BE2C (cell line): ENCODE measurements at regions not wholly inside any gene's neighbourhood (a gene's known extent, or its start where the extent isn't known, plus 50 kb on each side); places are given as distances from the start of the nearest gene placed in this dataset.

ENCODE experiments used
- DNase-seq: peaks from one replicate; pipeline ENCODE4 v3.0.0-alpha.2; 2020
- H3K27me3 ChIP-seq: fragments of 250-450 bp; sonication (Bioruptor Pico); 2 replicates; pipeline ENCODE4 v1.5.1; 2020; ENCODE audit warnings: mild to moderate bottlenecking
- H3K36me3 ChIP-seq: fragments of 250-450 bp; sonication (Bioruptor Pico); 2 replicates; pipeline ENCODE4 v1.5.1; 2020; ENCODE audit warnings: mild to moderate bottlenecking
- H3K4me1 ChIP-seq: fragments of 250-450 bp; sonication (Bioruptor Pico); 2 replicates; pipeline ENCODE4 v1.5.1; 2020
- H3K4me3 ChIP-seq: 2 replicates; pipeline ENCODE4 v1.5.1; 2011; ENCODE audit warnings: low read depth, low read length
- H3K9me3 ChIP-seq: fragments of 250-450 bp; sonication (Bioruptor Pico); 2 replicates; pipeline ENCODE4 v1.5.1; 2020
- TF ChIP-seq, protein P1 (sequence below): IDR thresholded peaks from 2 replicates; pipeline ENCODE4 v1.5.1; 2012; ENCODE audit warnings: mild to moderate bottlenecking, low read depth, low read length

DNA sequence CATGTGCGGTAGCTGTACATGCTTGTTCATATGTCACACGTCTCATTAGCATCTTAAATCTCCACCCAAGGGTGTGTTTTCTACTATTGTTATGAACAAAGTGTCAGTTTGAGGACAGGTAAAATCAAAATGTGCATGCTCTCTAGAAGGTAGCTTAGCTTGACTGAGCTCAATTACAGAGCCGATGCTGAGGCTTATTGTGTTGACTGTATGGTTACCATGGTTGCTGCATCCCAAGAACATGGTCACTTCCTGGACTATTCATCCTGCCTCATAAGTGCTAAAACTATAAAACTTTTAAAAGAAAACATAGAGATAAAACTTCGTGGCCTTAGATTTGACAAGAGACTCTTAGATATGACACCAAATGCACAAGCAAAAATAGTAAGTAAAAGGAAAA, 426.1 kb upstream of the CTNND2 start:
- TF ChIP-seq, protein P1, sequence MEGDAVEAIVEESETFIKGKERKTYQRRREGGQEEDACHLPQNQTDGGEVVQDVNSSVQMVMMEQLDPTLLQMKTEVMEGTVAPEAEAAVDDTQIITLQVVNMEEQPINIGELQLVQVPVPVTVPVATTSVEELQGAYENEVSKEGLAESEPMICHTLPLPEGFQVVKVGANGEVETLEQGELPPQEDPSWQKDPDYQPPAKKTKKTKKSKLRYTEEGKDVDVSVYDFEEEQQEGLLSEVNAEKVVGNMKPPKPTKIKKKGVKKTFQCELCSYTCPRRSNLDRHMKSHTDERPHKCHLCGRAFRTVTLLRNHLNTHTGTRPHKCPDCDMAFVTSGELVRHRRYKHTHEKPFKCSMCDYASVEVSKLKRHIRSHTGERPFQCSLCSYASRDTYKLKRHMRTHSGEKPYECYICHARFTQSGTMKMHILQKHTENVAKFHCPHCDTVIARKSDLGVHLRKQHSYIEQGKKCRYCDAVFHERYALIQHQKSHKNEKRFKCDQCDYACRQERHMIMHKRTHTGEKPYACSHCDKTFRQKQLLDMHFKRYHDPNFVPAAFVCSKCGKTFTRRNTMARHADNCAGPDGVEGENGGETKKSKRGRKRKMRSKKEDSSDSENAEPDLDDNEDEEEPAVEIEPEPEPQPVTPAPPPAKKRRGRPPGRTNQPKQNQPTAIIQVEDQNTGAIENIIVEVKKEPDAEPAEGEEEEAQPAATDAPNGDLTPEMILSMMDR = no peak
- Histone ChIP-seq H3K9me3 (no peaks in the 10 kb centered on the region), H3K4me3 (no peak overlapping the region), H3K4me1 (no peaks in the 10 kb centered on the region), H3K36me3 (no peaks in the 10 kb centered on the region), H3K27me3 (no peaks in the 10 kb centered on the region)
- no peak for DNase-seq

DNA sequence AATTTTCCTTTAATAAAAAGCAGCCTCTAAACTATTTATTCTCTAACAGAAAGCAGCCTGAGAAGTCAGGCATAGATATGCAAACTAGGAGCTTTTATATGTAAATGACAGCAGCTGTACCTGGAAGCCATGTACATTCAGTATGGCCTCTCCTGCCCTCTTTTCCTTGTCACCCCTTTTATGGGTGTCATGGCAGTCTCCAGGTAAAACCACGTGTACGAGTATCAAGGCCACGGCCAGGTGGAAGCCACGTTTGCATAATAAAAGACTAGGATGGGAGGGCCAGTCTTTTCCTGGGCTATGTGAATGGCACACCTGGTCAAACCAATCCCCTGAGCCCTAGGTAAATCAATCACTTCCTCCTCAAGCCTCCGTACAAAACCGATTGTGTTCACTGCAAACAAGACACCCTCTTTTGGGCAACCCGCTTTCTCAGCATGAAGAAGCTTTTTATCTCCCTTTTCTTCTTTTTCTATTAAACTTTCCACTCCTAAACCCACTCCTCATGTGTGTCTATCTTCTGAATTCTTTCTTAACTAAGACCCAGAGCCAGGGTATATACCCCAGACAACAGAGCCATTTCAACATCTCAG, 419.5 kb upstream of the CTNND2 start:
- TF ChIP-seq, protein P1 = no peak
- no peak for DNase-seq
- no peaks in the 10 kb centered on the region for H3K4me1 ChIP-seq
- H3K27me3 ChIP-seq = no peaks in the 10 kb centered on the region
- H3K9me3 ChIP-seq = no peaks in the 10 kb centered on the region
- no peak overlapping the region for H3K4me3 ChIP-seq
- no peaks in the 10 kb centered on the region for H3K36me3 ChIP-seq

DNA sequence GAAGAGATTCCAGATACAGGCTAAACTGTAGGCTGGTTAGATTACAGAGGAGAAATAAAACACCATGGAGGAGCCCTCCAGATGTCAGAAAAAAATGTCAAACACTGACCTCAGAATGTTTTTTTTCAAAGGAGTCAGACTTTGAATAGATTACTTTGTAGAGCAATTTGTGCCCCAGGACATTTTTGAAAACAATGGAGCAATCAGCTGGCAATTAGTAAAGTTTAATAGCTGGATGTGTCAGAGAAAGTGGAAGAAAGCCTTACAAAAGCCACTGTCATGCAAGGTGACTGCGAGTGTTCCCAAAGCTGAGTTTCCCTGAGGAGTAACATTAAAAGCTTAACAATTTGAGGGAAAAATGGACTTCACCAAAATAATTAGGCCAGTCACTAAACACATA, 417.8 kb upstream of the CTNND2 start:
- TF ChIP-seq, protein P1 = no peak
- no peaks in the 10 kb centered on the region for H3K4me1 ChIP-seq
- H3K36me3 ChIP-seq = no peaks in the 10 kb centered on the region
- no peaks in the 10 kb centered on the region for H3K9me3 ChIP-seq
- H3K4me3 ChIP-seq = no peak overlapping the region
- no peak for DNase-seq
- H3K27me3 ChIP-seq = no peaks in the 10 kb centered on the region

DNA sequence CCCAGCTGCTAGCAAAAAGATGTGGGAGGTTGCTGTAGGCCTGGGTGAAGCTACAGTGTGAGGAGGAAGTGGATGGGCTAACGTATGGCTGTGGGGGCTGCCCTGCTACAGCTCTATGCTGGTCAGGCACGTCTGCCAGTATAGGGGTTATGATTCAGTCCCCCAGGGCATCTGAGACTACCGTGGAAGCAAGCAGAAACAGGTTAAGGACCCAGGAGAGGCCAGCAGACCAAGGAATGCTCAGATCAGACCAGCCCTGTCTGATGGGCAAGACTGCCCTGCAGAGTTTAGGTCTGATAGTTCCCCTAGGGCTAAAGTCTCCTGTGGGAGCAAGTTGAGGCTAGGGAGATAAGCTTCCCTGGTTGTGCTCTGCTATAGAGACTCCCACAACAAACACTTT, 416.1 kb upstream of the CTNND2 start:
- Histone ChIP-seq H3K9me3 (no peaks in the 10 kb centered on the region), H3K4me3 (no peak overlapping the region), H3K27me3 (no peaks in the 10 kb centered on the region), H3K36me3 (no peaks in the 10 kb centered on the region), H3K4me1 (no peaks in the 10 kb centered on the region)
- TF ChIP-seq, protein P1 = no peak
- no peak for DNase-seq

DNA sequence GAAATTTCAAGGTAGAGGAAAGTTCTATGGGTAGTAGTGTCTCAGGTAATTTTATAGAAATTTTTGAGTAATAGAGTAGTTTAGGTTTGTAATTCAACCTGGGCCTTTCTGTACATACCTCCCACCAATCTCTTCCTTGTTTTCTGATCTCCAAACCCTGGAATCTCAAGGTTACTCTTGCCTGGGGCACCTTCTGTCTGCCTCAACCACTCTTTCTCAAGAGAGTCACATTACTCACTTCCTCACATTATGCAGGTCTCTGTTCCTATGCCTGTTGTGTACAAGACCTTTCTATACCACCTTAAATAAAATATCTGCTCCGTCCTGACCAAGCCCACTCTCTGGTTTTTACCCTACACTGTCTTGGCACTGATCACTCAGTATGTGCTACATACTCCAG, 412.6 kb upstream of the CTNND2 start:
- Histone ChIP-seq H3K27me3 (no peaks in the 10 kb centered on the region), H3K4me3 (no peak overlapping the region), H3K4me1 (no peaks in the 10 kb centered on the region), H3K9me3 (no peaks in the 10 kb centered on the region), H3K36me3 (no peaks in the 10 kb centered on the region)
- DNase-seq = no peak
- TF ChIP-seq, protein P1 = no peak

DNA sequence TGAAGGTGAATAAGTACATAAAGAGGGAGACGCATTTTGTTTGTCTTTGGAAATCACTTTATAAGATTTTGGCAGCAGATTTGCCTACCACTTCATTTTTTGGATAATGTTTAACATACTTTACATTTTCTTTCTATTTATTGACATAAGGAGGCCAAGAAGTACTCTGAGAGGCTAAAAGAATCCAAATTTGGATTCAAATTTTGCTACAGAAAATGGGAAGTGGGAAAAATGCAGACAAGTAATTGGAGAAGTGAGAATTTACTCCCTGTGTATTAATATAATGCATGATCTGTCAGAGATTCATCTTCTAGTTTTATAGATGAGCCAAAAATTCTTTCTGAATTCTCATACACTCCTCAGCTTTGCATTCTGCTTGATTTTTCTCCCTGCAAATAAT, 411.2 kb upstream of the CTNND2 start:
- Histone ChIP-seq H3K27me3 (no peaks in the 10 kb centered on the region), H3K9me3 (no peaks in the 10 kb centered on the region), H3K4me3 (no peak overlapping the region), H3K36me3 (no peaks in the 10 kb centered on the region), H3K4me1 (no peaks in the 10 kb centered on the region)
- no peak for DNase-seq
- TF ChIP-seq, protein P1 = no peak
